AML-193 (cell line): ENCODE measurements at regions not wholly inside any gene's neighbourhood (a gene's known extent, or its start where the extent isn't known, plus 50 kb on each side); places are given as distances from the start of the nearest gene placed in this dataset.

Source experiments
- DNase-seq, 2 experiments: peaks; one replicate each; lab custom pipeline; 2025; lab: John Stamatoyannopoulos, UW

DNA sequence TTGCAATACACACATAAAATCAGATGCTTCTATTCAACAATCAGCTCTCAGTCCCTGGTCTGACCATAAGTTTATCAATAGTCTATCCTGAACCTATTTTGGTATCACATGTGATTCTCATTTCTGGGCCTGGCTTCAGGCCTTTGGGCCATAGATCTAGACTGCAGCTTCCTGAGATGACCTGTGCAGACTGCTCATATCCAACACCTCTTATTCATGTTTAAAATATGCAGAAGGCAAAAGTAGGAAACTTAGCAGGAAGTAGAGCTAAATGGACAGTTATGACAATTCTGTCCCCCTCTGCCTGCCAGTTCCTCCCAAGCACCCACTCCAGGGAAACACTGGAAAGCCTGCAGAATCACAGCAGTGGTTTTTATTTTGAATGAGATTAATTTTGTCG is 53.3 kb downstream of the C7orf25 start:
- DNase-seq = no peak

DNA sequence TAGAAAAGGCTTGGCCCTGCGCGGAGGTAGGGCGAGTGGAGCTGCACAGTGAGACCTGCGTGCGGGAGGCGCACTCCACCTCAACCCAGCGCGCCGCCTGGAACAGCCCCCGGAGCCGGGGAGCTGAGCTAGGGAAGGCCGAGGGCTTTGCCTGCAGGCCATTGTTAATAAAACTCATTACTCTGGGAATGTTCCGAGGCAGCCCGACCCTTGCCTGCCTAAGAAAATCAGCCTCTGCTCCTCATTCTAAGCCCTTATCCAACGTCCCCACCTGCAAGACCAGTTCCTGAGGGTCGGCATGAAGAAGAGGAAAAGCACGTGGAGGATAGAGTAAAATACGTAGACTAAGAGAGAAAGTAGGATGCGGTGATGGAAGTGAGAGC is 55.3 kb downstream of the C7orf25 start:
- no peak for DNase-seq

DNA sequence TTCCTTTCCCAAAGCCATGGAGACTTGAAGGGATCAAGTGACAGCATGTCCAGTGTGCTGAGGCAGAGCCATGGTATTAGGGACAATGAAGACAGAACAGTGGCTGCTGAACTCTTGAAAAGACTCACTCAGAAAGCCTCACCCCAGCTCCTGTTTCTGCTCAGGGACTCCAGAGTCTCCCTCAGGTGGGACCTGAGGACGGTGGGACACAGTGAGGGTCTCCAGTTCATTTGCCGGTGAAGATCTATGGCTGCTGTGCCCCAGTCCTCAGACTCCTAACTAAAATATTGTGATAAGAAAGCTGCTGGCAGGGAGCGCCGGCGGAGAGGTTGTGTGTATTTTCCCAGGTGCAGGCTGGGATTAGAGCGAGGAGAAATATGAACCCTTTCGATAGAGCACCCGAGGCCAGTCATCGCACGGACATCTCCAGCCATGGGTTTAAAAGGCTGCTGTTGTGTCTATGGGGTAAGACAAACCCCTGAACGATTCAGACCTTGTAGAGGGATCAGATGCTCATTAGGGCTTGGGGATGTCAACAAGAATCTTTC is 57.2 kb downstream of the C7orf25 start:
- DNase-seq = no peak

DNA sequence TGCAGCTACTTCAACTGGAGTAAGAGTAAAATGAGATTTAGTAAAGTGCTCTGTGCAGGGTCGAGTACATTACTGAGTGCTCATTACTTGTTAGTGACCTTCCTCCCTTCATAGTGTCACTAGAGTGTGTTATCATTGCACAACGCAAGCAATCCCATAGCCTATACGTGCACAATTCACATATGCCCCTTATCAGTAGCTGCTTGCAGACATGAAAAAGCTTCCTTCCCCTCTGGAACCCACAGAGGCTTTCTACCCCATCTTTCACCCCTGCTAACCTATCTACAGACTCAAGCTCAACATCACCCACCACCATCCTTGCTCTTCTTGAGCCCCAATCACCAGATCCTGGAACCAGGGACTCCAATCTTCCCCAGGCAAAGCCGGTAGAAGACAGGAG is 59.3 kb downstream of the C7orf25 start:
- no peak for DNase-seq

DNA sequence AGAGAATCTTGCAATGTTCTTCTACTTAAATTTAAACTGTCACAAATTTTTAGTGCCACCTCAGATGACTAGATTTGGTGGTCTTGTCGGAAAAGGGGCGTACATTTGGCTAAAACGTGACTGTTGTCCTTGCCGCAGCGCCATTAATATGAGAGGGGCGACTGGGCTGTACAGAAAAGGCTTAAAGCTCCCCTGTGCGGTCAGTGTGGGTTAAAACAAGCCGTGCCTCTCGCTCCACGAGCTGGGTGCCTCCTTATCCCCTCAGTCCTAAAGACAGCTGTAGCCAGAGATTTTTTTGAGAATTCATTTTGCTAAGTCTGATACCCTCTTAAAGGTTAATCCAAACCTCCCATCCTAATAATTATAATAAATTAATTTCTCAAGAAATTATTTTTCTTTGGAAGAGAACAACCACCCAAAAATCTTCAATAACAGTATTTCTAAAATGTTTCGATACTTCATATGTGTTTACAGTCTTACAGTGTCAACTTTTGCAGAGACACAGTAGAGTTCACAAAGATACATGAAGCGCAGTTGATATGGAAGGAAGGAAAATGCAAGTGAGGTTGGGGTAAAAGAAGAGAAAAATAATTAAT is 68.6 kb downstream of the C7orf25 start:
- DNase-seq = no peak

DNA sequence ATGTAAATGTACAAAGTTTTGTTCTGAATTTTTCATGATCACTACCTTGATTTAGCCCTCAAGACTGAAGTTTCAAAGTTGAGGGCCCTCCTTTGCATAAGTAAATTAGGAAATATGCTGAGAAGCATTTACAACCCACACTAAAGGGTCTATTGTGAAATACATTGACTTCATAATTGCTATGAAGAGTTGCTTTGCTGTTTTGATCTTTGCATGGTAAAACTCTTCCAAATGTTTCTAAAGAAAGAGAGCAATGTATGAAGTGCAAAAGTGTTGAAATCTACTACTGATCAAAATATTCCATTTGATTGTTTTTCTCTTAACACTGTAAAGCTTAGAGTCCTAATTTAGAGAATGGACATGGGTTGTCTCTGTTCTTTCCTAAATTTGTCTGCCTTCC is 77.2 kb downstream of the C7orf25 start:
- no peak for DNase-seq

DNA sequence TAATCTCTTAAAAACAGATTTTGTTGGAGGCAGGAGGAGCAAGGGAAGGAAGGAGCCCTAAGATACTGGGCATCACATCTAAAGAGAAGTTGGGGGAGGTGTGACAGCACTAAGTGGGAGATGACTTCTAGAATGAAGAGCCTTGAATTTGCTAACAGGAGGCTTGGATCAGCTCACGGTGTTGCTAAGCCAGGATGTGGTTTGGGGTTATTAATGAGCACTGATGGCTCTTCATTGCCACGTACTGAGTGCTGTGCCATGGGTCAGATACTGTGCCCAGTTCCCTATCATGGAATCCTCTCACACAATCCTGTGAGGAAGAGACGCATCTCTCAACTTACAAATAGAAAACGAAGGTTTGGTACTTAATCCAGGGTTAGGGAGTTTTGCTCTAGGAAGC is 78.5 kb downstream of the C7orf25 start:
- DNase-seq = no peak

DNA sequence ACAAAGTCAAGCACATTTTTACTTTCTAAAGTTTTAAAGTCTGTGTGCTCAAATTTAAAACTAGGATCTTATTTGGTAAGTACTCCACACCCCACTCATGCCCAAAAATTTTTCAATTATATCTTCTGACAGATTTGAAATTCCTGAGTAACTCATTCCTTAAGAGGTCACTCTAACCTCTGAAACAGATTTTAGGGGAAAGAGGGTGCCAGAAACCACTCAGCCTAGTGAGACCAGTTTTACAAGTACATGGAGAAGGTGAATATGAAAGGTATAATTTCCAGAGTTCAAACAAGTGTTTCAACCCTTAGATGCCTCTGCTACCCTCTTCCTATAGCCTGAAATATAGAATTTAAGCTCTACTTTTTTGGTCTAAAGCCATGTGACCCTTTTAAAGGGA is 79.2 kb downstream of the C7orf25 start:
- no peak for DNase-seq

DNA sequence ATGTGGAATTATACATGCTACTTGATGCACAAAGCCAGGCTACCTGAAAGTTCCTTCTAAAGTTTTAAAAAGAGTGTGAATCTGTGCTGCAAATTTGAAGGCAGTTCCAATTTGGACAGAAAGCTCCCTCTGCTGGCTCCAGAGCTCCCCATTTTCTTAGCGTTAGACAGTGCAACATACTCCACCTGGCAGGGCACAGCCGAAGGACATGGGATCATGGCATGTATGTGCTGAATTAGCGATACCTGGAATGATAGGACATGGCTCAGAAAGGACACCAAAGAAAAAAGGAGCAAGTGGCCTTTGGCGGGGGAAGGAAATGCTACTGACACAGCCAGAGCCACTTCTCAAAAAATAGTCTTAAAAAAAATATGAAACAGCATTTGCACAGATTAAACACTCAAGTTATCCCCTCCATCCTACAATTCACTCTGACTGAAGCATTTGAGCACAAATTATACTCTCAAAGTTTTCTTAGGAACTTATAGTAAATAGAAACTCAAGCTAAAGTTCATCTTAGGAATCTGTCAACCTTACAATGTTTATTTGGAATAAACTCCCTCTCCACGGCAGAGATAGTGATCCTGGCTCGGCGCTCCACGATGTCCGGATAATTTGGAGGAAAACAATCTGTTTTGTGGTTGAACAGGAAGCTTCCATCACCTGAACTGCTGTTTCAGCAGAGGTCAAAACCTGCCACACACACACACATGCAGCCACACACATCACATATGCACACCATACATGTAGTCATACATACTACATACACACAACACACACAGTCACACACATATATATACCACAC is 80.0 kb downstream of the C7orf25 start:
- peak in 1 of 2 experiments; percentile 1 for DNase-seq

DNA sequence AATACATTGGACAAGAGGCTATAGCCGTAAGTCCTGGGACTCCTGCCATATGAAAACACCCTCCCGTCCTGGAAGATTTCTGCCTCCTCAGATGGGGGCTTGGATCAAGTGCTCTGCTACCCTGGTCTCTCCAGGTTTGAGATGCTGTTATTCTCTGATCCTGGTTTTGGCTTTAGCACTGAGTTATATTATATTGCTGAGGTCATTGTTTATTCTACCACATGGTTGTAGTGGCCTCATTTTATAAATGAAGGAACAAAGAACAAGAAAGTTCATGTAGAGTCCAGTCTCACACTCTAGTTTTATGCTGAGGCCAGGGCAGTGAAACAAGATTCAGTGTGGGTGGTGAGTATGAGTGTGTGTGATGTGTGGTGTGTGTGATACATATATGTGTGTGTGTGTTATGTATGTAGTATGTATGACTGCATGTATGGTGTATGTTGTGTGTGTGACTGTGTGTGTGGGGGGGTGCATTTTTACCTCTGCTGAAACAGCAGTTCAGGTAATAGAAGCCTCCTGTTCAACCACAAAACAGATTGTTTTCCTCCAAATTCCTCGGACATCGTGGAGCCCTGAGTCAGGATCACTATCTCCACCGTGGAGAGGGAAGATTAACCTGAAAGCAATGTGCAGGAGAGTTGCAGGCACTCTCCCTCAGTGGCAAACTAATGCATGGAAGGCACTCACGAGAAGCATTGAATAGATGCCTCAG is 80.7 kb downstream of the C7orf25 start:
- no peak for DNase-seq

DNA sequence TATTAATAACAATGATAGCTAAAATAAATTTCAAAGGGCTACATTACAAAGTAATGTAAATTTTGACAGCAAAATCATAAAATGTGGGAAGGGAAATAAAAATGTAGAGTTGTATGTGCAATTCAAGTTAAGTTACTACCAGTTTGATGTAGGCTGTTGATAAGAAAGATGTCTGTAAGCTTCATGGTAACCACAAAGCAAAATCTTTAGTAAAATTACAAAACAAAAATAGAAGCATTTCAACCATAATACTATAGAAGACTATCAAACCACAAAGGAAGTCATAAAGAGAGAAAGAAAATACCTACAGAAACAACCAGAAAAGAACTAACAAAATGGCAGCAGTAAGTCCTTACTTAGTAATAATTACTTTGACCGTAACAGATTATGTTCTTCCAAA is 99.1 kb downstream of the C7orf25 start:
- no peak for DNase-seq

DNA sequence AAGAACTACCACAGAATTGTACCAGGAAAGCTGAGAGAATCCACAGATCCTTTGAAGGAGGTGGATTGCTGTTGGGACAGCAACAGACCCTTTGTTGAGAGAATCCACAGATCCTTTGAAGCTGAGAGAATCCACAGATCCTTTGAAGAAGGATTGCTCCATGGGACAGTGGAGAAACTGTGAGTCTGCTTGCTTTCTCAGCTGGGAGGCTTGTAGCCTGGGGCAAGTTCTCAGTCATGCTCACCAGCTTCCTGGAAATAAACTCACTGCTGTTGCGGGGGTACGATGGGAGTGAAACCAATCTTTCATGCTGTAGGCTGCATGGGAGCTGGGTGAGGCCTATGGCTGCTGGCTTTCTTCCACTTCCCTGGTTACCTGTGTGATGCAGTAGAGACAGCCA is 106.3 kb downstream of the C7orf25 start:
- no peak for DNase-seq

DNA sequence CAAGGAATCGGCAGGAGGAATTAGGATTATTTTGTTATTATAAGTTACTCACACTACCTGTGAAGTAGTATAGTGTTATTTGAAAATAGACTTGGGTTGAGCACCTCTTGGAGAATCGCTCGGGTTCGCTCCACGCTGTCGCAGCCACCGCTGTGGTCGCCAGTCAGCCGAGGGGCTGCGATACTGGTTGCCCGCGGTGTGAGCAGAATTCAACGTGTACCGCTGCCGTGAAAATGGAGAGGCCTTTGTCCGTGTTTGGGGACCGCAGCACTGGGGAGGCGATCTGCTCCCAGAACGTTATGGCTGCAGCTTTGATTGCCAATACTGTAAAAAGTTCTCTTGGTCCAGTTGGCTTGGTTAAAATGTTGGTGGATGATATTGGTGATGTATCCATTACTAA is 117.2 kb downstream of the C7orf25 start:
- DNase-seq = no peak

DNA sequence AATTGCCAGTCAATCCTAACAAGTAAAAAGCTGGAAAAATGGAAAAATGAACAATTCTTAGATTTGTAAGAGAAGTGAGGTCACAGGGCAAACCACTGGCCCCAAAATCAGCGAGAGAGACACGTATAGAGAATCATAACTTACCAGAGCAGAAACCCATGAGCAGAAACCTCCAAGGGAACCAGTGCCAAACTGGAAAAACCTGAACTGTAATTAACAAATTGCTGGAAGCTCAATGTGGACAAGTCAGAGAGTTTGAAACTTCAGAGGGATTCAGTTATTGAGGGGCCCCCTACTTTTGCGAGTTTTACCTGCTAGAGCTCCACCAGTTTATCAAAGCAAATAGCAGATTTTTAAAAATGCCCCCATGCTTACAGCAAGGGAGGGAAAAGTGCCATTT is 119.0 kb downstream of the C7orf25 start:
- DNase-seq = no peak

DNA sequence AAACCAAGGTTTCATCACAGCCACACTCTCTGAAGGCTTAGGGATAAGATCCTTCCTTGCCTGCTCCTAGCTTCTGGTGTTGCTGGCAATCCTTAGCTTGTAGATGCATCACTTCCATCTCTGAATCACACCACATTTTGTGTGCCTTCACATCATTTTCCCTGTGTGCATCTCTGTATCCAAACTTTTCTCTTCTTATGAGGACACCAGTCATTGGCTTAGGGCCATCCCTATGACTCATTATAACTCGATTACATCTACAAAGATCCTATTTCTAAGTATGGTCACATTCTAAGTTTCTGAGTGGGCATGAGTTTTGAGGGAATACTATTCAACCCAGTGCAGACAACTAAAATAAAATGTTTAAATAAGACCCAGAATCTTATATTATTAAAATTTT is 121.7 kb downstream of the C7orf25 start:
- DNase-seq = no peak

DNA sequence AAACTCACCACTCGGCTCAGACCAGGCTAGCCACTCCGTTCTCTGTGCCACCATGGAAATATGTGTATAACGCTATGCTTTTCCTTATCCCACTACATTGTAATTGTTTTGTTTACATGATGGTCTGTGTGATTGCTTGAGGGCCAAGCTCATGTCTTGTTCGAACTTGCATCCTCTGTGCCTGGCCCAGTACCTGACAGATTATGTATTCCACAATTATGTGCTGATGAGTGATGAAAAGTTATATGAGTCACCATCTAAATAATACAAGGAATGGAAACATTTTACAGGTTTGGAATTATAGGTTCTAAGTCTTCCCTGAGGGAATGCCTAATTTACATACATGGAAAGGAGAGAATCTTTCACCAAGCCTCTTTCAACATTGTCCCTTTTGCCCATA is 137.4 kb downstream of the C7orf25 start:
- DNase-seq = no peak

DNA sequence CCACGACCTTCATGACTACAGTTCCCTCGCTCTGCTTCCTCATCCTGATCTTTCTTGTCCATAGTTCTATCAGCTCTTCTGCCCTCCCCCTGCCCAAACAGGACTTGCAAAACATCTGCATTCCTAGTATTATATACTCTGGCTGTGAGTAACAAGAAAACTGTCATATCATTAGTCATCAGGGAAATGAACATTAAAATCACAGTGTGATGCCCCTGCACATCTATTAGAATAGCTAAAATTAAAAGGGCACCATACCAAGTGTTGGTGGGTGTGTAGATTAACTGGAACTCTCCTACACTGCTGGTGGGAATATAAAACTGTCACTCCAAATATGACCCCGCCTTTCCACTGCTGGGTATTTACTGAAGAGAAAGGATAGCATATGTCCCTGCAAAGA is 141.8 kb downstream of the C7orf25 start:
- DNase-seq = no peak

DNA sequence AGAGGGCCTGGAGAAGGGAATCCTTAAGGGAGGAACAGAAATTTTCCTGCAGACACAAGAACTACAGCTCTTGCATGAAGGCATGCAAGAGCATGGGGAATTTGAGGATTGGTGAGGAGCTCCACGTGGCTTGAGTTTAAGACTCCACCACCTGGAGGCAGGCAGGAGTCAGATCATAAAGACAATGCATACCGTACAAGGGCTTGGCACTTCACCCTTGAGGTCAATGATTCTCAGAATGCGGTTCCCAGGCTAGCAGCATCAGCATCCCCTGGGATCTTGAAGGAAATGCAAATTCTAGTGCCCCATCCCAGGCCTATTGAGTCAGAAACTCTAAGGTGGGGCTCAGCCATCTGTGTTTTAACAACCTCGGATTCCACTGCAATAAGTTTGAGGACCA is 143.8 kb downstream of the C7orf25 start:
- DNase-seq = no peak

DNA sequence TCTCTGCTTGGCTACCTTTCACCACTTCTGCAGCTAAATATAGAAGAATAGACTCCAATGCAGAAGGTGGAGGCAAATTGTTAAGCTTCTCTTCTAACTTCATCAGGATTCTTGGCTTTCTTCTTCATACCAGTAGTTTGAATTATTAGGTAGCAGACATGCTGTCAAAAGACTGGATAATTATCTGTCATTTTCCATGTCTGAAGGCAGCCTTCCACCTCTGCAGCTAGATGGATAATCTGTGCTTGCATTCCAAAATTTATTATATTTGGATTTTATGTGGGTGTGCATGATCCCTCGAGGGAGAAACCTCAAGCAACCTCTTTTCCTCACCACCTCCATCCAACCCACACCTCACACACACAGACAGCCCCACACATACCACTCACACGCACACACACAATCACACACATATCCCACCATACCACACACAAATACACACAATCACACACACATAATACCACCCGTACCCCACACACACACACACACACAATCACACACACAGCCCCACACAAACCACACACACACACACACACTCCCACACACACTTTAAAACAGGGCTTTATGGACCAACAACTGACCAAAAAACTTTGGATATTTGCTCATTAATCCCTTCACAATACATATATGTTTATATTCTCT is 145.0 kb downstream of the C7orf25 start:
- DNase-seq = no peak

DNA sequence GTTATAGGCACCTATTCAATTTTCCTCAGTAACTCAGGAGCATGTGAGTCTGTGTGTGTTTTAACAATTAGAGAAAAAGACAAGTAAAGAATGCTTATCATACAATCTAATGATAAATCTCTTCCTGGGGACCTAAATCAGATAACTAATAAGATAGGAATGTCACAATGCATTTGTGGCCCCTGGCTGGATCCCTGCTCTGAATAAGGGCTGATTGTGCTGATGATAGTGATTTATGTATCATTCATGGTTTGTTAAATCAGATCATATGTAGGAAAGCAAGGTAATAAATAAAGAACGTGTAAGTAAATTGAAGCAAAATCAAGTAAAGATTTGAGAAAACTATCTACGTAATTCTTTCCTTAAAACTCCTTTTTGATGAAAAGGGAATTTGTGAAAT is 145.9 kb downstream of the C7orf25 start:
- no peak for DNase-seq

DNA sequence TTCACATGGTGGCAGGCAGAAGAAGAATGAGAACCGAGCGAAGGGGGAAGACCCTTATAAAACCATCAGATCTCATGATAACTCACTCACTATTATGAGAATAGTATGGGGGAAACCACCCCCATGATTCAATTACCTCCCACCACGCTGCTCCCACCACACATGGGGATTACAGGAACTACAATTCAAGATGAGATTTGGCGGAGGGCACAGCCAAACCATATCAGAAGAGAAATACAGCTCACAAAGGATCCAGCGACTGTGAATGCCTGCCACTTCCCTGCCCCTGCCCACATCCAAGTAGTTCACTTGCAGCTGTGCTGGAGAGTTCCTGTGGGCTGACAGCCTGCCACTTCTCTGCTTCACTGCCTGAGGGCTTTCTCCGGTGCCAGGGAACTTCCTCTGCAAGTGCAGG is 148.7 kb downstream of the C7orf25 start:
- no peak for DNase-seq

DNA sequence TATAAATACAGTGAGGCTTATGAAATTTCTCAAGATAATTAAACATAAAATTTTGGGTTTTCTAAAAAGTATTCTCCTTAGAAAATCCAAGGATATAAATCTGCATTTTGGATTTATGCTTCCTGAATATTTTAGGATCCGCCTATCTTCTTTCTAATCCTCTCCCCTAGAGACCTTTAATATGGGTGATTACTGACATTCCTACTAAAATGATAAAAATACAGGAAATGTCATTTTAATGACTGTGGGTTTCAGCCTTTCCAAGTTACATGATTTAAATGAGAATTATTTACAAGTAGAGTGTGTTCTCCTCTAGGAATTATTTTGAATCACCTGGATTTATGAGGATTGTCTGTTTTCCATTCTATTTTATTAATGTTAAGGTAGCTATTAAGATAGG is 150.4 kb downstream of the C7orf25 start:
- no peak for DNase-seq

DNA sequence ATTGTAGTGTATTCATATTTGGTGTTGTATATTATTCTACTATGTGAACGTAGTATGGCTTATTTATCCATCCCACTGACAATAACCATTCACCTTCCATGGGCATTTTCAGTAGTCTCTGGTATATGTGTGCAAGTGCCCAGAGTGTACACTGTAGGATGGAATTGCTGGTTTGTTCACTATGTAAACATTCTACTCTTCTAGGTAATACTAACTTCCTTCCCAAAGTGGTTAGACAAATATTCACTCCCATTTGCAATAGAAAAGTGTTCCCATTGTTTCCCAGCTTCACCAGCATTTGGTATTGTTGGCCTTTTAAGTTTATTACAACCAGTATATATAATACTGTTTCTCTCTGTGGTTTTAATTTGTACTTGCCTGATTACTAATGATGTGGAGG is 153.7 kb downstream of the C7orf25 start:
- no peak for DNase-seq
